Panc1 (cell line): ENCODE measurements at regions not wholly inside any gene's neighbourhood (a gene's known extent, or its start where the extent isn't known, plus 50 kb on each side); places are given as distances from the start of the nearest gene placed in this dataset.

Experiments used
- ATAC-seq: fragments of 200-7000 bp; cut with Tn5 transposase; 2 replicates; pipeline ENCODE4 v1.9.1; 2020; ENCODE audit warnings: mild to moderate bottlenecking, moderate library complexity
- BruUV-seq: library from RNA; stranded (reverse); fragments of 400-500 nt; replicated peaks from 2 replicates; lab custom pipeline; 2021; lab: Mats Ljungman, UMichigan
- CTCF ChIA-PET: fragments of 300-600 bp; sonication (Branson Sonifier 250); formaldehyde crosslinking; loops from one replicate; lab custom pipeline; 2022; ENCODE audit warnings: antibody characterized with exemption; lab: Charles Lee
- POLR2A ChIA-PET: fragments of 300-600 bp; sonication (Branson Sonifier 250); formaldehyde crosslinking; loops from one replicate; lab custom pipeline; 2022; ENCODE audit warnings: antibody characterized with exemption; lab: Charles Lee
- DNase-seq: peaks from one replicate; pipeline ENCODE4 v3.0.0-alpha.2; 2010; ENCODE audit warnings: low read depth, low spot score
- H3K27ac ChIP-seq: 2 replicates; pipeline ENCODE4 v1.5.1; 2011; ENCODE audit warnings: mild to moderate bottlenecking, low read length, inconsistent platforms
- H3K27me3 ChIP-seq: fragments of 200-500 bp; sonication (Bioruptor generic); 2 replicates; pipeline ENCODE4 v1.6.0; 2014; ENCODE audit warnings: low read length, inconsistent platforms; ENCODE audit not compliant: control insufficient read depth, insufficient read depth
- H3K36me3 ChIP-seq: fragments of 200-500 bp; sonication (Bioruptor generic); 2 replicates; pipeline ENCODE4 v1.5.1; 2014; ENCODE audit warnings: inconsistent platforms, mild to moderate bottlenecking, low read length, moderate library complexity; ENCODE audit not compliant: control insufficient read depth, insufficient read depth
- H3K4me1 ChIP-seq: 2 replicates; pipeline ENCODE4 v1.5.1; 2011; ENCODE audit warnings: inconsistent platforms, mild to moderate bottlenecking, low read length, moderate library complexity; ENCODE audit not compliant: control insufficient read depth, insufficient read depth
- H3K4me3 ChIP-seq, 2 experiments: 2 replicates each; pipeline ENCODE4 v1.5.1; 2011 to 2012; ENCODE audit warnings: low read depth in 2 of 2, low read length in 2 of 2, mild to moderate bottlenecking in 2 of 2, inconsistent platforms in 1 of 2, moderate library complexity in 1 of 2
- H3K9me3 ChIP-seq: fragments of 200-500 bp; sonication (Bioruptor generic); 2 replicates; pipeline ENCODE4 v1.5.1; 2014; ENCODE audit warnings: low read depth, mild to moderate bottlenecking, inconsistent platforms, low read length, moderate library complexity; ENCODE audit not compliant: control insufficient read depth, insufficient read depth
- POLR2AphosphoS5 ChIP-seq: IDR thresholded peaks from 2 replicates; pipeline ENCODE4 v1.6.1; 2012; ENCODE audit warnings: mild to moderate bottlenecking, low read depth, low read length, moderate library complexity
- SIN3A ChIP-seq: IDR thresholded peaks from 2 replicates; pipeline ENCODE4 v1.6.1; 2012; ENCODE audit warnings: low read depth, mild to moderate bottlenecking, low read length, moderate library complexity, borderline replicate concordance; ENCODE audit not compliant: insufficient read depth
- TCF7L2 ChIP-seq: IDR thresholded peaks from 2 replicates; pipeline ENCODE4 v1.6.1; 2011; ENCODE audit warnings: mild to moderate bottlenecking, low read depth, low read length, inconsistent platforms
- in situ Hi-C: cut with HindIII; loops from 2 replicates; pipeline ENCODE4 v1.10.0; 2016; ENCODE audit warnings: low sequenced_read_pairs, low pct_unique_long_range_greater_than_20kb
- intact Hi-C: fragments of 100-400 bp; cut with micrococcal nuclease; formaldehyde crosslinking; loops from one replicate; pipeline ENCODE4 v1.10.0; 2022; ENCODE audit not compliant: unreplicated experiment
- TF ChIP-seq, protein P1 (sequence below), 2 experiments: IDR thresholded peaks; 2 replicates each; pipeline ENCODE4 v1.6.1; 2011 to 2012; ENCODE audit warnings: low read depth in 2 of 2, control low read depth in 1 of 2, low read length in 1 of 2, mild to moderate bottlenecking in 1 of 2, moderate library complexity in 1 of 2; ENCODE audit not compliant: insufficient read depth in 1 of 2

DNA sequence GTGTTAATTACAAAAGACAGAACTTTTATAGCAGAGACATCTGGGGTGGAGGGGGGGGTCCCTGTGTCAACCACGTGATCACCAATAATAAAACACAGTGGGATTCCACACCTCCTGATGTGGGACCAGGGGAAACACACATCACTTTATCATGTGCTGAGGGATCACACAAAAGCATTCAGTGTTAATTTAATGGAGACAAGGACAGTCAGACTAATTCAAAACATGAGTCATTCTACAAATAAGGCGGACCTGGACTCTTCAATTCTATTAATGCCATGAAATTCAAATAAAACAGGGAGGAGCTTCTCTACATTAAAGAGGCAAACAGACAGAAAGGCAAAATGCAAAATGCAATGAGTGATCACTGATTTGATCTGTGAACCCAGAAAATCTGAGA lies 67.3 kb upstream of the PFKP start:
- ChIA-PET POLR2A (no interaction called here), CTCF (no interaction called here)
- intact Hi-C loops (no loop called here), in situ Hi-C loops (no loop called here)
- Histone ChIP-seq H3K4me3 (no peak overlapping the region), H3K9me3 (no peaks in the 10 kb centered on the region), H3K27ac (no peak overlapping the region), H3K36me3 (no peaks in the 10 kb centered on the region), H3K4me1 (no peaks in the 10 kb centered on the region), H3K27me3 (no peaks in the 10 kb centered on the region)
- DNase-seq, result no peak
- no TSS peak for BruUV-seq
- TF ChIP-seq TCF7L2, result no peak
- no peak for ATAC-seq

DNA sequence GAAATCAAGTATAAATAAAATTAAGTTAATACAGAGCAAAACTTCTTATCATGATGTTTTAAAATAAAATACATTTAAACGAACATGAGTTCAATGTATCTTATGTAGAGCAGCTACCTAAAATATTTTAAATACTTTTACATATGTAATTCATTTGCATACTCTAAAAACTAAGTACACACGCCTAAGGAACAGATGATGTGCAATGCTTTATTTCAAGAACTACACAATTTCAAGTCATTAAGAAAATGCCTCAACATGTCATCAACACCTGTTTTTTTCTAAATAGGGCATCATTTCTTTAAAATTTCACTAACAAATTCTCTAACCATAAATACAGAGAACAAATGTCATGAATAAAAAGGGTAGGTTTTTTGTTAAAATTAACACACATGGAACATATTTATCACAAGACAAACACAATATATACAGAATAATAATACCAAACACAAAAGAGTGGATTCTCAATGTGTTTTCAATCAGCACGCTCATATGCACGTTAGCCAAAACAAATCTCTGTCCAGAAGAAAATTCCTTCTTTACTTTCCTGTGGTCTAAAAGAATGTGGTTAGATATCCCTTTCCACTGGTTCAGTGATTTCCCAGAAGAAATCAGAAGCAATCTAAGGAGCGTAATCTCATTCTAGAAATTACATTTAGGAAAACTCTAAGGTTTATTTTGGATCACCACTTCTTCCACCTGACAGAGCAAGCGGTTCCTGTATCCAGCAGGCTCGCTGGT lies 73.0 kb upstream of the PFKP start:
- ATAC-seq (no peak), DNase-seq (no peak)
- Histone ChIP-seq H3K36me3 (no peaks in the 10 kb centered on the region), H3K27me3 (no peaks in the 10 kb centered on the region), H3K27ac (no peak overlapping the region), H3K9me3 (no peaks in the 10 kb centered on the region), H3K4me1 (no peaks in the 10 kb centered on the region), H3K4me3 (no peak overlapping the region)
- CTCF ChIA-PET, result interaction anchor here (0.5 kb wide), 1 partner anchor 13 kb away, joined by 3 read pairs; no protein-coding TSS in a partner anchor
- in situ Hi-C loops, result no loop called here
- POLR2A ChIA-PET, result interaction anchor here (0.6 kb wide), 1 partner anchor 80 kb away, joined by 3 read pairs; no protein-coding TSS in a partner anchor
- BruUV-seq, result no TSS peak
- TF ChIP-seq POLR2AphosphoS5 (no peak), SIN3A (no peak), TCF7L2 (no peak)
- TF ChIP-seq, protein P1, sequence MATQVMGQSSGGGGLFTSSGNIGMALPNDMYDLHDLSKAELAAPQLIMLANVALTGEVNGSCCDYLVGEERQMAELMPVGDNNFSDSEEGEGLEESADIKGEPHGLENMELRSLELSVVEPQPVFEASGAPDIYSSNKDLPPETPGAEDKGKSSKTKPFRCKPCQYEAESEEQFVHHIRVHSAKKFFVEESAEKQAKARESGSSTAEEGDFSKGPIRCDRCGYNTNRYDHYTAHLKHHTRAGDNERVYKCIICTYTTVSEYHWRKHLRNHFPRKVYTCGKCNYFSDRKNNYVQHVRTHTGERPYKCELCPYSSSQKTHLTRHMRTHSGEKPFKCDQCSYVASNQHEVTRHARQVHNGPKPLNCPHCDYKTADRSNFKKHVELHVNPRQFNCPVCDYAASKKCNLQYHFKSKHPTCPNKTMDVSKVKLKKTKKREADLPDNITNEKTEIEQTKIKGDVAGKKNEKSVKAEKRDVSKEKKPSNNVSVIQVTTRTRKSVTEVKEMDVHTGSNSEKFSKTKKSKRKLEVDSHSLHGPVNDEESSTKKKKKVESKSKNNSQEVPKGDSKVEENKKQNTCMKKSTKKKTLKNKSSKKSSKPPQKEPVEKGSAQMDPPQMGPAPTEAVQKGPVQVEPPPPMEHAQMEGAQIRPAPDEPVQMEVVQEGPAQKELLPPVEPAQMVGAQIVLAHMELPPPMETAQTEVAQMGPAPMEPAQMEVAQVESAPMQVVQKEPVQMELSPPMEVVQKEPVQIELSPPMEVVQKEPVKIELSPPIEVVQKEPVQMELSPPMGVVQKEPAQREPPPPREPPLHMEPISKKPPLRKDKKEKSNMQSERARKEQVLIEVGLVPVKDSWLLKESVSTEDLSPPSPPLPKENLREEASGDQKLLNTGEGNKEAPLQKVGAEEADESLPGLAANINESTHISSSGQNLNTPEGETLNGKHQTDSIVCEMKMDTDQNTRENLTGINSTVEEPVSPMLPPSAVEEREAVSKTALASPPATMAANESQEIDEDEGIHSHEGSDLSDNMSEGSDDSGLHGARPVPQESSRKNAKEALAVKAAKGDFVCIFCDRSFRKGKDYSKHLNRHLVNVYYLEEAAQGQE (IDR thresholded peaks at IDR 0.05; ENCODE audit: insufficient read depth in 1 of 2, low read depth in 2 of 2, low read length in 1 of 2), result no peak
- intact Hi-C loops, result no loop called here

DNA sequence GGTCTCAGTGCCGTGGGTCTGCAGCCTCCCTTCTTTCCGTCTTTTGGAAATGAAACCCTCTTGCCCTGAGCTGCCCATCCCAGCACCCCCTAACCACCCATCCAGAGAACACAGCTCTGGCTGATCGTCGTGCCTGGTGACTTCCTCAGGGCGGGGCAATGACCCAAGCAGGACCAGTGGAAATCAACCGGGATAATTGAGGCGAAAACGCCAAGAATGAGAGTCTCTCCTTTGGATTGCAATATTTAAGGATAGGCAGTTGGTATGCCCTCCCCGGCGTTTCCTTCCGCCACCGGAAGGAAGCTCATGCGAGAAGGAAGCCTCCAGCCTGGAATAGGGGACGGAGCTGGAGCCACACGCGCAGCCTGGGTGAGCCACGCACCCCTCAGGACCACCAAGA lies 73.7 kb upstream of the PFKP start:
- H3K4me1 ChIP-seq, result no peaks in the 10 kb centered on the region
- H3K4me3 ChIP-seq, result no peak overlapping the region
- in situ Hi-C loops, result no loop called here
- CTCF ChIA-PET, result interaction anchor here (0.5 kb wide), 1 partner anchor 12 kb away, joined by 3 read pairs; no protein-coding TSS in a partner anchor
- H3K27me3 ChIP-seq, result no peaks in the 10 kb centered on the region
- intact Hi-C loops, result no loop called here
- DNase-seq (no peak), ATAC-seq (no peak)
- POLR2A ChIA-PET, result interaction anchor here (0.6 kb wide), 1 partner anchor 79 kb away, joined by 3 read pairs; no protein-coding TSS in a partner anchor
- H3K9me3 ChIP-seq, result no peaks in the 10 kb centered on the region
- no peaks in the 10 kb centered on the region for H3K36me3 ChIP-seq
- TF ChIP-seq, protein P1 (IDR thresholded peaks at IDR 0.05; ENCODE audit: insufficient read depth in 1 of 2, low read depth in 2 of 2, low read length in 1 of 2), result no peak
- no peak for TF ChIP-seq TCF7L2
- no TSS peak for BruUV-seq
- no peak overlapping the region for H3K27ac ChIP-seq
